Neuronal stem cell (in vitro differentiated cells): ENCODE measurements at regions not wholly inside any gene's neighbourhood (a gene's known extent, or its start where the extent isn't known, plus 50 kb on each side); places are given as distances from the start of the nearest gene placed in this dataset.

ENCODE experiments used
- DNase-seq: peaks from one replicate; pipeline ENCODE4 v3.0.0-alpha.2; 2013; ENCODE audit warnings: low spot score
- H2AFZ ChIP-seq: one replicate; pipeline ENCODE4 v1.6.1; 2013; ENCODE audit warnings: mild to moderate bottlenecking, low read length, inconsistent platforms
- H2AK5ac ChIP-seq: 2 replicates; pipeline ENCODE4 v1.6.1; 2013; ENCODE audit warnings: low read depth, mild to moderate bottlenecking, inconsistent platforms, low read length, moderate library complexity, mixed read lengths
- H2BK120ac ChIP-seq: 2 replicates; pipeline ENCODE4 v1.6.1; 2013; ENCODE audit warnings: low read depth, mild to moderate bottlenecking, inconsistent platforms, low read length, moderate library complexity, mixed read lengths
- H2BK12ac ChIP-seq: one replicate; pipeline ENCODE4 v1.6.1; 2013; ENCODE audit warnings: low read length, inconsistent platforms
- H2BK15ac ChIP-seq: 2 replicates; pipeline ENCODE4 v1.6.1; 2013; ENCODE audit warnings: mild to moderate bottlenecking, low read length, inconsistent platforms, mixed read lengths
- H2BK5ac ChIP-seq: one replicate; pipeline ENCODE4 v1.6.1; 2013; ENCODE audit warnings: inconsistent platforms, mild to moderate bottlenecking, low read length, moderate library complexity
- H3K14ac ChIP-seq: one replicate; pipeline ENCODE4 v1.6.1; 2013; ENCODE audit warnings: low read length, inconsistent platforms
- H3K18ac ChIP-seq: 2 replicates; pipeline ENCODE4 v1.6.1; 2013; ENCODE audit warnings: low read length, inconsistent platforms
- H3K23ac ChIP-seq: 2 replicates; pipeline ENCODE4 v1.6.1; 2013; ENCODE audit warnings: low read depth, mild to moderate bottlenecking, mixed read lengths, low read length, inconsistent platforms; ENCODE audit not compliant: poor library complexity
- H3K27ac ChIP-seq: replicated peaks from 3 replicates; pipeline ENCODE4 v1.5.1; 2013; ENCODE audit warnings: low read length, inconsistent platforms
- H3K27me3 ChIP-seq, 3 experiments: 2 replicates each; pipeline ENCODE4 v1.6.1; 2013; ENCODE audit warnings: low read length in 3 of 3, mild to moderate bottlenecking in 2 of 3, inconsistent platforms in 1 of 3, low read depth in 1 of 3, mixed read lengths in 1 of 3, moderate library complexity in 1 of 3; ENCODE audit not compliant: control insufficient read depth in 3 of 3, insufficient read depth in 3 of 3
- H3K36me3 ChIP-seq, 2 donors: replicated peaks in 1 of 2; 2 replicates each; pipeline ENCODE4 v1.6.1; 2013; ENCODE audit warnings: low read length in 2 of 2; ENCODE audit not compliant: control insufficient read depth in 2 of 2, insufficient read depth in 2 of 2
- H3K4ac ChIP-seq: 2 replicates; pipeline ENCODE4 v1.6.1; 2013; ENCODE audit warnings: inconsistent platforms, mild to moderate bottlenecking, low read length, moderate library complexity
- H3K4me1 ChIP-seq, 2 donors: 1 replicate in 1 of 2; 2 replicates in 1 of 2; pipeline ENCODE4 v1.6.1; 2013; ENCODE audit warnings: low read length in 2 of 2, low read depth in 1 of 2; ENCODE audit not compliant: control insufficient read depth in 2 of 2, insufficient read depth in 1 of 2
- H3K4me2 ChIP-seq: one replicate; pipeline ENCODE4 v1.6.1; 2013; ENCODE audit warnings: mild to moderate bottlenecking, low read length, inconsistent platforms; ENCODE audit not compliant: insufficient read depth, poor library complexity, severe bottlenecking
- H3K4me3 ChIP-seq, 2 donors: 2 replicates each; pipeline ENCODE4 v1.5.1; 2013; ENCODE audit warnings: low read length in 2 of 2, mild to moderate bottlenecking in 2 of 2, inconsistent platforms in 1 of 2, moderate library complexity in 1 of 2
- H3K79me1 ChIP-seq: one replicate; pipeline ENCODE4 v1.6.1; 2013; ENCODE audit warnings: low read depth, mild to moderate bottlenecking, inconsistent platforms, low read length, moderate library complexity
- H3K9ac ChIP-seq: one replicate; pipeline ENCODE4 v1.6.1; 2013; ENCODE audit warnings: mild to moderate bottlenecking, low read depth, low read length, inconsistent platforms; ENCODE audit not compliant: poor library complexity
- H3K9me3 ChIP-seq, 2 donors: replicated peaks in 1 of 2; 2 replicates each; pipeline versions ENCODE3 to v1.6.1; 2013; ENCODE audit warnings: low read length in 2 of 2, mild to moderate bottlenecking in 2 of 2, inconsistent platforms in 1 of 2, low read depth in 1 of 2, mixed read lengths in 1 of 2, moderate library complexity in 1 of 2; ENCODE audit not compliant: control insufficient read depth in 2 of 2, insufficient read depth in 1 of 2
- H4K8ac ChIP-seq: one replicate; pipeline ENCODE4 v1.6.1; 2013; ENCODE audit warnings: low read depth, mild to moderate bottlenecking, inconsistent platforms, low read length, moderate library complexity
- H4K91ac ChIP-seq: one replicate; pipeline ENCODE4 v1.6.1; 2013; ENCODE audit warnings: low read length, low read depth, mild to moderate bottlenecking, inconsistent platforms; ENCODE audit not compliant: poor library complexity
- whole genome bisulfite sequencing, 2 donors: extraction: QIAGEN DNeasy Blood & Tissue Kit; methylation state at CpG; one replicate each; pipeline ENCODE4 v1.1.7; 2013; ENCODE audit warnings: missing lambda C conversion rate in 2 of 2, mixed read lengths in 1 of 2; ENCODE audit not compliant: insufficient read length in 2 of 2, insufficient replicate concordance in 1 of 2; ENCODE audit errors: extremely low coverage in 2 of 2; 5-methylcytosine and 5-hydroxymethylcytosine counted together

GRCh38 chr9:79446523-79447307, 125.0 kb upstream of the TLE4 start:
- H3K4me2 ChIP-seq, result no peak overlapping the region
- no peak overlapping the region for H2BK15ac ChIP-seq
- no peak overlapping the region for H2BK12ac ChIP-seq
- peaks cover 2 to 3% of the 10 kb centered on the region in 2 donors for H3K4me1 ChIP-seq
- no peaks in the 10 kb centered on the region for H3K27me3 ChIP-seq
- no peak overlapping the region for H3K4ac ChIP-seq
- no peaks in the 10 kb centered on the region for H3K36me3 ChIP-seq
- H3K79me1 ChIP-seq, result no peaks in the 10 kb centered on the region
- no peaks in the 10 kb centered on the region for H3K9me3 ChIP-seq
- H3K23ac ChIP-seq, result no peak overlapping the region
- no peak overlapping the region for H3K18ac ChIP-seq
- no peak overlapping the region for H4K8ac ChIP-seq
- WGBS, 2 donors, result no CpG with 5 or more reads among the region's 4 CpGs
- no peak overlapping the region for H2BK5ac ChIP-seq
- H2BK120ac ChIP-seq, result no peak overlapping the region
- no peak for DNase-seq
- no peak overlapping the region for H3K14ac ChIP-seq
- H4K91ac ChIP-seq, result no peak overlapping the region
- no peak overlapping the region for H3K27ac ChIP-seq
- H3K9ac ChIP-seq, result no peak overlapping the region
- H3K4me3 ChIP-seq, result no peak overlapping the region
- H2AK5ac ChIP-seq, result no peak overlapping the region
- H2AFZ ChIP-seq, result no peak overlapping the region

DNA sequence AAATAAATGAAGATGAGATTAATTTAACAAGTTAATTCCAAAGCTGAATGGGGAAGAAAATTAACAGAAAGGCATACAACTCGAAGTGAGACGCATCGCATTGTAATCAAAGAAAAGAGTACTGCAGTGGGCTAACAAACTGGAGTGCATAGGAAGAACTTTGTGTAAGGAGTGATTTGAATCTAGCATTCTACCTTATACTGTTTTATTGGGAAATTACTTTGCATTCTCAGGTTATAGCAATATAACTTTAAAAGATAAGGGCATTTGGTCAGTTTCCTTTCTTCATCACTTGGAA, 124.5 kb upstream of the TLE4 start:
- no CpG with 5 or more reads among the region's 3 CpGs for WGBS, 2 donors
- Histone ChIP-seq H3K4me2 (no peak overlapping the region), H2BK5ac (no peak overlapping the region), H2AFZ (no peak overlapping the region), H3K9ac (no peak overlapping the region), H3K4me1 (peaks cover 2 to 3% of the 10 kb centered on the region in 2 donors), H3K14ac (no peak overlapping the region), H2AK5ac (no peak overlapping the region), H3K9me3 (no peaks in the 10 kb centered on the region), H3K4me3 (no peak overlapping the region), H3K23ac (no peak overlapping the region), H3K4ac (no peak overlapping the region), H3K79me1 (no peaks in the 10 kb centered on the region), H2BK15ac (no peak overlapping the region), H4K8ac (no peak overlapping the region), H2BK120ac (no peak overlapping the region), H3K27me3 (no peaks in the 10 kb centered on the region), H3K36me3 (no peaks in the 10 kb centered on the region), H4K91ac (no peak overlapping the region), H3K27ac (no peak overlapping the region), H3K18ac (no peak overlapping the region), H2BK12ac (no peak overlapping the region)
- DNase-seq, result no peak

DNA sequence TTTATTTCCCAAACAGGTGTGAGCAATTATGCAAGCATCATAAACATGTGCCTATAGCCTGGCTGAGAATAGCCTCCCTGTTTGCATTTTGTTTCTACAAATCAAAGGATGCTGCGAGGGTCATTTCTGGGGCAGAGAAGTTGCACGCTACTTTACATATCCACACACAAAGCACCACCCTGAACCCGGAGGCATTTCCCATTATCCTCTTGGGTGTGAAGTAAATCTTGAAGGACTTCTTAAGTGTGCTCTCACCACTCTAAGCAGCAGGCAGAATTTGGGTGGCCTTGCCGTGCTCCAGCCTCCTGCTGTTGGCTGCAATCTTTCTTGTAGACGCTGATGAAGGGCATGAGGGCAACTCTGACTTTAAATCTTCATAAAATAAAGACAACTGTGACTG, 124.0 kb upstream of the TLE4 start:
- no CpG with 5 or more reads among the region's 5 CpGs for WGBS, 2 donors
- Histone ChIP-seq H3K27ac (no peak overlapping the region), H3K4me1 (peaks cover 2 to 3% of the 10 kb centered on the region in 2 donors), H3K9me3 (no peaks in the 10 kb centered on the region), H2AFZ (peak overlapping the region; percentile 64), H3K23ac (no peak overlapping the region), H3K9ac (no peak overlapping the region), H3K4me2 (no peak overlapping the region), H3K27me3 (no peaks in the 10 kb centered on the region), H4K8ac (no peak overlapping the region), H2BK12ac (no peak overlapping the region), H2BK15ac (no peak overlapping the region), H2AK5ac (no peak overlapping the region), H4K91ac (no peak overlapping the region), H3K79me1 (no peaks in the 10 kb centered on the region), H3K18ac (no peak overlapping the region), H3K4me3 (no peak overlapping the region), H3K4ac (no peak overlapping the region), H2BK5ac (no peak overlapping the region), H3K14ac (no peak overlapping the region), H2BK120ac (no peak overlapping the region), H3K36me3 (no peaks in the 10 kb centered on the region)
- no peak for DNase-seq

- no peaks in the 10 kb centered on the region for H3K36me3 ChIP-seq
- no peak overlapping the region for H4K91ac ChIP-seq
- H3K79me1 ChIP-seq, result no peaks in the 10 kb centered on the region
- no peak overlapping the region for H2BK120ac ChIP-seq
- H3K27me3 ChIP-seq, result no peaks in the 10 kb centered on the region
- no peak overlapping the region for H3K14ac ChIP-seq
- DNase-seq, result no peak
- H3K4ac ChIP-seq, result no peak overlapping the region
- no peak overlapping the region for H2AK5ac ChIP-seq
- peaks cover 2 to 3% of the 10 kb centered on the region in 2 donors for H3K4me1 ChIP-seq
- no peak overlapping the region for H2BK5ac ChIP-seq
- no peak overlapping the region for H2BK15ac ChIP-seq
- H3K23ac ChIP-seq, result no peak overlapping the region
- H3K4me3 ChIP-seq, result no peak overlapping the region
- H3K27ac ChIP-seq, result no peak overlapping the region
- no peak overlapping the region for H3K4me2 ChIP-seq
- H2BK12ac ChIP-seq, result no peak overlapping the region
- no peaks in the 10 kb centered on the region for H3K9me3 ChIP-seq
- H2AFZ ChIP-seq, result no peak overlapping the region
- H3K9ac ChIP-seq, result no peak overlapping the region
- no peak overlapping the region for H4K8ac ChIP-seq
- no peak overlapping the region for H3K18ac ChIP-seq
Observed at GRCh38 chr9:79452265-79452664, 119.5 kb upstream of the TLE4 start.
